ENCODE measurements at regions not wholly inside any gene's neighbourhood (a gene's known extent, or its start where the extent isn't known, plus 50 kb on each side); places are given as distances from the start of the nearest gene placed in this dataset.
A peak's percentile ranks its signal among the peaks of the same experiment; 100 is the strongest.
"Not testable (repeated sequence)": the region's sequence is repeated elsewhere in the genome, so short reads cannot be mapped to it uniquely, and the experiment has no call there.

DNA sequence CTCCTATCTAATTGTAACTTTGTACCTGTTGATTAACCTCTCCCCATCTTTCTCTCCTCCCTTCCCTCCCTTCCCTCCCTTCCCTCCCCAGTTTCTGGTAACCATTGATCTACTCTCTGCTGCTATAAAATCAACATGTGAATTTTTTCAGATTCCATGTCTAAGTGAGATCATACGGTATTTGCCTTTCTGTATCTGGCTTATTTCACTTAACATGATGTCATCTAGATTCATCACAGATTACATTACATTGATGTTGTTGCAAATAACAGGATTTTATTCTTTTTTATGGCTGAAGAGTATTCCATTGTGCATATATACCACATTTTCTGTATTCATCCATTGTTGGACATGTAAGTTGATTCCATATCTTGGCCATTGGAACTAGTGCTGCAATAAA, 68.0 kb upstream of the FBXO33 start:
- 77% methylated on average over 1 of the region's 1 CpG for WGBS, 2 donors
- DNase-seq, result no peak
- Histone ChIP-seq H3K4me1 (no peaks in the 10 kb centered on the region), H3K36me3 (replicated peaks in 1 of 2; ENCODE audit: insufficient read depth in 1 of 2, low read depth in 2 of 2) (no peaks in the 10 kb centered on the region), H3K27me3 (no peaks in the 10 kb centered on the region), H3K9me3 (no peaks in the 10 kb centered on the region), H3K27ac (no peak overlapping the region), H3K4me3 (no peak overlapping the region)
- no peak for ATAC-seq
- intact Hi-C loops (cut with DNase I), result no loop called here
- TF ChIP-seq POLR2A (IDR thresholded peaks at IDR 0.05), result no peak
- TF ChIP-seq, protein P1, sequence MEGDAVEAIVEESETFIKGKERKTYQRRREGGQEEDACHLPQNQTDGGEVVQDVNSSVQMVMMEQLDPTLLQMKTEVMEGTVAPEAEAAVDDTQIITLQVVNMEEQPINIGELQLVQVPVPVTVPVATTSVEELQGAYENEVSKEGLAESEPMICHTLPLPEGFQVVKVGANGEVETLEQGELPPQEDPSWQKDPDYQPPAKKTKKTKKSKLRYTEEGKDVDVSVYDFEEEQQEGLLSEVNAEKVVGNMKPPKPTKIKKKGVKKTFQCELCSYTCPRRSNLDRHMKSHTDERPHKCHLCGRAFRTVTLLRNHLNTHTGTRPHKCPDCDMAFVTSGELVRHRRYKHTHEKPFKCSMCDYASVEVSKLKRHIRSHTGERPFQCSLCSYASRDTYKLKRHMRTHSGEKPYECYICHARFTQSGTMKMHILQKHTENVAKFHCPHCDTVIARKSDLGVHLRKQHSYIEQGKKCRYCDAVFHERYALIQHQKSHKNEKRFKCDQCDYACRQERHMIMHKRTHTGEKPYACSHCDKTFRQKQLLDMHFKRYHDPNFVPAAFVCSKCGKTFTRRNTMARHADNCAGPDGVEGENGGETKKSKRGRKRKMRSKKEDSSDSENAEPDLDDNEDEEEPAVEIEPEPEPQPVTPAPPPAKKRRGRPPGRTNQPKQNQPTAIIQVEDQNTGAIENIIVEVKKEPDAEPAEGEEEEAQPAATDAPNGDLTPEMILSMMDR (IDR thresholded peaks at IDR 0.05), result no peak

DNA sequence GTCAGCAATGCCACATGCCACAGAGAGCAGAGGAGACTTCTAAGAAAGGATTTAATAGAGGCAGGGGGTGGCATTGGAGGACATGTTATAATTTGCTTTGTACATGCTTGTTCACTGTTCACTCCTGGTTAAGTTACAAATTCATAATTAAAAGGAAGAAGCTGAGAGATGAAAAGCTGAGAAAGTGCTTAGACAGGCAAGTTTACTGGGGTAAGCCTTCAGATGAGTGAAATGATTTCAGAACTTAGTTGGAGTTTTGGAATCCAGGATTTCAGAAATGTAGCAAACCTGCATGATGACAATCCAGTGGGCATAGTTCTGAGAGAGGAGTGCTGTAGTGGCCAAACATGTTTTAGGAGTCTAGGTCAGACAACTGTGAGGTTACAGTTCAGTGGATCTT, 67.3 kb upstream of the FBXO33 start:
- no peaks in the 10 kb centered on the region for H3K27me3 ChIP-seq
- TF ChIP-seq POLR2A (IDR thresholded peaks at IDR 0.05), result no peak
- TF ChIP-seq, protein P1 (IDR thresholded peaks at IDR 0.05), result no peak
- no peaks in the 10 kb centered on the region for H3K4me1 ChIP-seq
- H3K4me3 ChIP-seq, result no peak overlapping the region
- no peaks in the 10 kb centered on the region for H3K36me3 ChIP-seq (replicated peaks in 1 of 2; ENCODE audit: insufficient read depth in 1 of 2, low read depth in 2 of 2)
- H3K9me3 ChIP-seq, result no peaks in the 10 kb centered on the region
- no peak for DNase-seq
- H3K27ac ChIP-seq, result no peak overlapping the region
- intact Hi-C loops (cut with DNase I), result no loop called here
- no peak for ATAC-seq

DNA sequence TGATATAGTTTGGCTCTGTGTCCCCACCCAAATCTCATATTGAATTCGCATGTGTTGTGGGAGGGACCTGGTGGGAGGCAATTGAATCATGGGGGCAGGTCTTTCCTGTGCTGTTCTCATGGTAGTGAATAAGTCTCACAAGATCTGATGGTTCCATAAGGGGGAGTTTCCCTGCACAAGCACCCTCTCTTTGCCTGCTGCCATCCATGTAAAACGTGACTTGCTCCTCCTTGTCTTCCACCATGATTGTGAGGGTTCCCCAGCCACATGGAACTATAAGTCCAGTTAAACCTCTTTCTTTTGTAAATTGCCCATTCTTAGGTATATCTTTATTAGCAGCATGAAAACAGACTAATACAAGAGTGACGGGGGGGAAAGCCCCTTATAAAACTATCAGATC, 65.4 kb upstream of the FBXO33 start:
- ATAC-seq; H3K27me3 ChIP-seq; H3K4me3 ChIP-seq; H3K4me1 ChIP-seq; H3K27ac ChIP-seq; intact Hi-C loops (cut with DNase I); H3K36me3 ChIP-seq (replicated peaks in 1 of 2; ENCODE audit: insufficient read depth in 1 of 2, low read depth in 2 of 2); H3K9me3 ChIP-seq; DNase-seq: not testable (repeated sequence)
- 72 to 73% methylated on average over 3 of the region's 3 CpGs for WGBS, 2 donors

DNA sequence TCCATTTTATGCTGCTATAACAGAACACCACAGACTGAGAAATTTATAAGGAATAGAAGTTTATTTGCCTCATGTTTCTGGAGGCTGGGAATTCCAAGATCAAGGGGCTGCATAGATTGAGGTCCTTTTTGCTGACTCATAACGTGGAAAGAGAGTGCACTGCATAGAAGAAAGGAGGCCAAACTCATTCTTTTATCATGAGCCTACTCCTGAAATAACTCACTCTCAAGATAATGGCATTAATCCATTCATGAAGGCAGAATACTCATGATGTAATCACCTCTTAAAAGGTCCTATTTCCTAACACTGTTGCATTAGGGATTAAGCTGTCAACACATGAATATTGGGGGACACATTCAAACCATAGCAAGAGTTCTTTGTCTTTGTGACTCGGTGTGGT, 60.0 kb upstream of the FBXO33 start:
- no peaks in the 10 kb centered on the region for H3K27me3 ChIP-seq
- H3K9me3 ChIP-seq, result no peaks in the 10 kb centered on the region
- no peaks in the 10 kb centered on the region for H3K4me1 ChIP-seq
- TF ChIP-seq, protein P1 (IDR thresholded peaks at IDR 0.05), result no peak
- TF ChIP-seq POLR2A (IDR thresholded peaks at IDR 0.05), result no peak
- 72 to 77% methylated on average over 2 of the region's 2 CpGs for WGBS, 2 donors
- DNase-seq, result no peak
- H3K4me3 ChIP-seq, result no peak overlapping the region
- no peaks in the 10 kb centered on the region for H3K36me3 ChIP-seq (replicated peaks in 1 of 2; ENCODE audit: insufficient read depth in 1 of 2, low read depth in 2 of 2)
- no peak for ATAC-seq
- intact Hi-C loops (cut with DNase I), result no loop called here
- no peak overlapping the region for H3K27ac ChIP-seq

DNA sequence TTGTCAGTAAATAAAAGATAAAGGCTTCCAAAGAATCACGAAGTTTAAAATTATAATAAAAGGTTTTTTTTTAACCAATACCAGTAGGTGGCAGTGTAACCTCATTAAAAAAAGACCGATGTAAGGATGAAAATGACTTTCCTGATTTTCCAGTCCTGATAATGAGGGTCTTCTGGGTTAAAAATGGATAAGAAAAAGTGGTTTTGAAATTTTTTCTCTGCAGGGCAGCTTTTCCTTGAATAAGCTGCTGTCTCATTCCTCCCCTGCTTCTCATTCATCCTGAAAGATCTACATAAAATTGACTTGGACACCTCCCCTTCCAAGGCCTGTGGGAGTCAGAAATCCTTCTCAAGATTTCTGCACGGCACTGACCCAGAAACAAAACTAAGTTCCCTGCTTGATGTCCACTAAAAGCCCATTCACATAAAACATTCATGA, 58.9 kb upstream of the FBXO33 start:
- H3K4me3 ChIP-seq, result no peak overlapping the region
- DNase-seq (no peak), ATAC-seq (no peak)
- TF ChIP-seq, protein P1 (IDR thresholded peaks at IDR 0.05), result peak; percentile 13 to 49 (median 42)
- no peak for TF ChIP-seq POLR2A (IDR thresholded peaks at IDR 0.05)
- 3 to 7% methylated on average over 3 of the region's 3 CpGs for WGBS, 2 donors
- no peaks in the 10 kb centered on the region for H3K36me3 ChIP-seq (replicated peaks in 1 of 2; ENCODE audit: insufficient read depth in 1 of 2, low read depth in 2 of 2)
- intact Hi-C loops (cut with DNase I), result no loop called here
- H3K27me3 ChIP-seq, result no peaks in the 10 kb centered on the region
- no peaks in the 10 kb centered on the region for H3K9me3 ChIP-seq
- H3K27ac ChIP-seq, result no peak overlapping the region
- H3K4me1 ChIP-seq, result no peaks in the 10 kb centered on the region
